Stimulated activated CD4-positive, alpha-beta T cell treated with anti-CD3 and anti-CD28 coated beads, Interleukin-1b, Interleukin-23, amount 100 ng/mL, for 48 hours (primary cell): ENCODE measurements at regions not wholly inside any gene's neighbourhood (a gene's known extent, or its start where the extent isn't known, plus 50 kb on each side); places are given as distances from the start of the nearest gene placed in this dataset.

Source experiments
- DNase-seq: peaks from one replicate; pipeline ENCODE4 v3.0.0-alpha.2; 2020

DNA sequence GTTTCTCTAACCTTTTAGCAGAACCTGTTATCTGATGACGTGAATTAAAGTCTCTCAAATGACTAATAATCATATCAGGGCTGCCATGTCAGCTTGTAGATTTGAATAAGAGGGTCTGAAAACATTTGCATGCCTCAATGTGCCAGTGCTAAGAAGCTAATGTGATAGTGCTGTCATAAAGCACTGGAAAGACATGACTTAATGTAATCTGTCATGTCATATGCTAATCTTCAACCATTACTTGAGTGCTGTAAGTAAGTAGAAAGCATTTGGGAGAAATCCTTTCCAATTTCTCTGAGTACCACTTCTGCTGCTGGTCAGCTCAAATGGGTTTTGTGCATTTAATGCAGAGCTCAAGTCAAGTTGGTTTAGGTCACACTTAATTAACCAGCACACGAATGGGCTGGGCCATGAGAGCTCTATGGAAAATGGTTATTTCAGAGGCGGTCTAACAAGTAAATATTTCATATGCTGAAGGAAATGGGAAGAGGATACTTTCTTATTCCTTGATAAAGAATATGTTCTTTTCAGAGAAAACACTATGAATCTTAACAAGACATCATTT, 609.2 kb downstream of the LMO4 start:
- DNase-seq = no peak

DNA sequence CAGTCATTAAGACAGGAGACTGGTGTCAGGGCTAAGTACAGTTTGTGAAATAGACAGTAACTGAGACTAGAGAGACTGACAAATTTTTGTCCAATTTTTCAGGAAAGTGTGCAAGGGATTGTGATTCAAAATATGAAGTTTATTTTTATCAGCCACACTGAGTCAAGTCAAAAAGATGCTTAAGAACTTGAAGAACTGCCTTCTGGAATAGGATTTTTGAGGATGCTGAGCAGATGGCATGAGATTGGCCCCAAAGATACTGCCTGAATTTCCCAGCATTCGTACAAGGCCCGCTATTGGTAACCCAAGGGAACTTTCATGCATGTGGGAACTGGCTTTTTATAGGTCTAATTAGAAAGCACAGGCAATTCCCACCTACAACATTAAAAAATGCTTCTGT, 610.0 kb downstream of the LMO4 start:
- no peak for DNase-seq

DNA sequence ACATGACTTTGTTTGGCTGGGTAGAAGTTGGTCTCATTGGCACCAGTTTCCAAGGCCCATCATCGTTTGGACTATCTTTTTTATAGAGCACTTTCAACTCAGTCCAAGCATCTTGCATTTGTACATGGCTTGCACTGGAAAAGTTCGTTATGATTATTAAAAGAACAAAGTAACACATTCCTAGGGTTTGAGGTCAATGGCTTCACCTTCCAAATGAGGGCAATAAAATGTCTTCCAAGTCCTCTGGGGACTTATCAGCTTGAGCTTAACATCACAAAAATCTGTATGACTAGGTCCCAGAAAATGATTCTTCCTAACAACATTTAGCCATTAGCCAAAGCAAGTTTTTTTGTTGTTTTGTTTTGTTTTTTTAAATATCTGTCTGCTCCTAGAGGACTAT, 610.8 kb downstream of the LMO4 start:
- no peak for DNase-seq

DNA sequence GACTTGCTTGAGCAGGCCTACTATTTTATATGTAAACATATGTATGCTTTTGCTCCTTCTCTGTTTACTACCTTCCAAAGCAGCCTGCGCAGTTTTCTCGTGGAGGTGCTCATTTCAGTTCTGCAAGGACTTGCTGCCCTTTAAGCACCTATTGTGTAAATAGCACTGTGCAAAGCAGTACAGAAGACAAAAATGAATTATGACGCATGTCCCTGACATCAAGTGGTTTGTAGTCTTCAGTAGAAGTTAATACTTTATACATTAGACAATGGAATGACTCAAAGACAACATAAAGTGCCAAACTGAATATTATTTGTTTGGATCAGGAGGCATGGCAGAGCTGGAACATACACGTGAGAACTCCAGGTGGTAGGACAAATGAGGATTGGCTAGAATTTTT, 611.7 kb downstream of the LMO4 start:
- no peak for DNase-seq

DNA sequence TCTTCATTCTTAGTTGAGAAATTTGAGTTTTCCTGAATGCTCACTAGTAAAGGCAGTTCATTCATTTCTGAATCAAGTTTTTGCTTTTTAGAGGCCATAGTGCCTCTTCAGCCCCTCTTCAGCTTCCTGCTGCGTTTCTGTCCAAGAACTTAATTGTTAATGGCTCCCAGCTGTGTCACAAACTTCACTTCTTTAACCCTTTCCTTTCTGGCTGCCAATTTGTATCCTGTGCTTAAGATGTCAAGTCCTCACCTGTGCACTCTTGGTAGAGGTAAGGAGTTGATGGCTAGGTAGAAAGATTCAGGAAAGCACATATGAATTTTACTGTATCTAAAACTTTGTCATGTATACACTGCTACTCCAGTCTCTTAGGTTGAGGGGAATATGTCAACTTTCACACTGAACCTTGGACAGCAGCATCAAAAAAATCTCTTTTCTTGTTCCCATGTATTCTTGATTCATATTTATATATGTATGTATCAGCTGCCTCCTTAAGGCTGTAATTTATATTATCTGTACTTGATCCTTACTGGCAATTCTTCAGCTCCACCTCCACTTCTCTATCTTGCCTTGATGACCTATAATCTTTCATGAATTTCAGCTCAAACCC, 612.8 kb downstream of the LMO4 start:
- no peak for DNase-seq

DNA sequence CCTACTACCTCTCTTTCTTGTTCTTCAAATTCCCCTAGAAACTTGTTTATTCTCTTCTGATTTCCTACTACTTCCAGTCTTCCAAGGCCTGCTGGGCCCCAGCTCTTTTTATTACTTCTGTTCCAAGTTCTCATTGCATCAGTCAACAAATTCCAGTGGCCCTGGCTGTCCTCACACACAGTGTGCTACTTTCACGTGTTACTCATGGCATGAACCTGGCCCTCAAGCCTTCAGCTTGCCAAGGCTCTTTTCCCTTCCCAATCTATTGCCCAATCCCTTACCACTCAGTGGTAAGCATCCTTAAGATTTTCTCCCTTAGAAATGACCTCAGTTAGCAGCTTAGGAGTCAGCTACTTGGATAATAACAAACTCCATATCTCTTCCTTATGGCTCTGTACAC, 613.5 kb downstream of the LMO4 start:
- no peak for DNase-seq

DNA sequence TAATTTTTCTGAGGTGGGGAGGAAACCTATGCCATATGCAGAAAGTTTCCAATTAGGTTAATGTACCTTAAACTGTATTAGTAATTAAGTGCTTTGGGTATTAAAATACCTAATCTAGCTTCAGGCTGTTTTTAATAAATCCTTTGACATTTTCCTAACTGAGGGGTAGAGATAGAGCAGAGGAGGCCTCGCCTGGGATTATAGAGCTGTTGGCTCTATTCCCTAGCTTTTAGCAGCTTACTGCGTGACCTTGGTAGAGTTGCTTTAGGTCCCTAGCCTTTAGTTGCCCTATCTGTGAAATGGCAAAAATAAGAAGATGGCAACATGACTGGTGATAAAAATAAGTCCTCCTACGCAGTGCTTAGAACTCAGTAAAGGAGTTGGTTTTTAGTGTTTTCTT, 621.0 kb downstream of the LMO4 start:
- DNase-seq = no peak

DNA sequence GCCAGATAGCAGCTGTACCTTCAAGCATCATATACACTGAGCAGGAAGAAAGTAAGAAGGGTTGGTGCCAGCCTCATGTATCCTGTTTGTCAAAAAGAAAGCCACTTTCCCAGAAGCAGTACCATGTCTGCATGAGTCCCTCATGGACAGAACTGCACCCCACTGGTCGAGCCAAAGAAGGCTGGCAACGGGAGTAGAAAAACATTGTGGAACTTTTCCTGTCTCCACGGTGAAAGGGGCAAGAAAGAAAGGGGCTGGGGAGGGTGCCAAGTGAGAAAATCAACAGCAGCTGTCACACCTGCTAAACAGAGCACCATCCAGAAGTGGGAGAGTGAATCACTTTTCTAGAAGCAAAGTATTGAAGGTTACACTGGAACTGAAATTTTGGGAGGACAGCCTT, 621.7 kb downstream of the LMO4 start:
- DNase-seq = no peak

DNA sequence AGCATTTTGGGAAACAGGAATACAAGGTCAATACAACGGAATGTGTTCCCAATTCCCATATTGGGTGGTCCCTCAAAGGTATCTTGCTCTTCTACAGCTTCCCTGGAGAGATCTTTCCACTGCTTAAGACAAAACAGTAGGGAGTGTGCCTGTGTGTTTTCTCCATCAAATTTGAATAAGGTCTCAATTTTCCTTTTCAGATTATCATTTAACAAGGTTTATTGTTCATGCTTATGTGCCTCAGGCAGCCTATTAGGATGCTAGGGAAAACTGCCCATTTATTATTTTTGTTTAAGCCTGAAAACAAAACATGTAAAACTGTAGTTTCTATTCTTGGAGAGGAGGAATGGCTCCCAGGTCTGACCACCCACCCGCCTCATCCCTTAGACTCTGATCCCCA, 622.7 kb downstream of the LMO4 start:
- DNase-seq = no peak

DNA sequence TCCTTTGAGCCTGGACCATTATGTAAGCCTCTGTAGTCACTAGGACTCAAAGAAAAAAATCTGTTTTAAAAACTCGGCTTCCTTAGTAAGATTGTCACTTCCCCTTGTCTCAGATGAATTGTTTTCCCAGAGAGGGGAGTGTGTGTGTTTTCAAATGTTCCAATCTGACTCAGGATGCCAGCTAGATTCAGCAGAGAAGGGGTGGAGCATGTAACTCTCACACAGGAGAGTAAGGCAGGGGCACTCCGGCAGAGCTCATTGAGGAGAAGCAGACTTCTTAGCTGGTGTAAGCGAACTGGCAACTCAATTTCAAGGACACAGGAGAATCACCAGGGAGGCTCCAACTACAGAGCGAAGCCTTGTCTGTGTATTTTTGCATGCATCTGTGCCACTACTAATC, 623.2 kb downstream of the LMO4 start:
- no peak for DNase-seq

DNA sequence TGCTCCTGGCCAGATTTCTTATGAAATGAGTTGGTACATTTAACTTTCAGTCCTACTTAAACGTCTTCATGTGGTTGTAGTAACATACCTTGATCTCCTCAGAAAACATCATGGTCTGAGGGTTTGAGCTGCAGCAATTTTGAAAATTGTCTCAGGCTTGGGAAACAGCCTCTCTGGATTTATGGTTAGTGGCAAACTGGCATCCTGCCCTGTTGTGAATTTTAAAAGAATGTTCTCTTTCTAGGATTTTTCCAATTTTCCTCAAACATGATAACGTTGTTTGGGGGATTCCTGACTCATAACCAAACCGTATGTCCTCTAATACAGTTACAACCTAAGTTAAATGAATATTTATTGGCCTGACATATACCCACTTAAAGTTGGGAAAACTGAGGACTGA, 624.4 kb downstream of the LMO4 start:
- DNase-seq = no peak

DNA sequence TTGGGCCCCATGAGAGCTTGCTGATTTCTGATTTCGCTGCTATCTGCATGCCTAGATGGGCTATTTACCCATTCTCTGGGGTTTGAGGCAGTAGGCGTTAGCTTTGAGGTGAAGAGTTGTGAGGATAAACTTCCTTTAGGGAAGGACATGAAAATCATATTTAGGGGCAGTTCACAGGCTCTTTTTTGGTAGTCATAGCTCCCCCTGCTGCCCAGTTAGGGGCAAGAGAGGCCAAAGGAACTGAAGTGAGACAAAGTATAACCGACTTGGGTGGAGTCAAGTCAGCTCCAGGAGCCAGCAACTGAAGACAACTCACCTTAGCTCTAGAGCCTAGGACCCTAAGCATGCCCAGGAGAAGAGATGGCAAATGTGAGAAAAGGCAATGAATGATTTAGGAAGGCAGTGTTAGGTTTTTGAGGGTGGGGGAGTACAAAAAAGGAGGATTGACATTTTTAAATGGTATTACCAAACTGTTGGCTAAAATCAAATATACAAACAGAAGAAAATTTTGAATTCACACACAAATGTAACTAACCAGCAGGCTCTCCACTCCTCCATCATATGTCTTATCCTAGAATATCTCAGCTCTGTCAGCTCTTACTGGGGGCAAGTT, 625.2 kb downstream of the LMO4 start:
- peak; percentile 19 for DNase-seq

DNA sequence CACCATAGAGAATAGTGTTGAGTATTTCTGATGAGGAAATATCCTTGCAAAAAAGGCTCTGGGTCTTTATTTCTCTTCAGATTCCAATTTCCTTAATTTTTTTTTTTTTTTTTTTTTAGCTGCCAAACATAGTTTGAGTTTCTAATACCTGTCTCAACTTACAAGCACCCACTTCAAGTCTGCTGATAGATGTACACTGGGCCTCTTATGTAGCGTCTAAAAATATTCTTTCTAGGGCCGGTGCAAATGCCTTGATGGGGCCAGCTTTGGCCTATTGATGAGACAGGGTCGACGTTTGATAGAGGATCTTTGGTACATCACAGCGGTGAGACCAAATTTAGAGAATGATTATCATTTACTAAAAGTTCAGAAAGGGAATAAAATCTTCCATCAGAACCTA, 626.4 kb downstream of the LMO4 start:
- DNase-seq = no peak

DNA sequence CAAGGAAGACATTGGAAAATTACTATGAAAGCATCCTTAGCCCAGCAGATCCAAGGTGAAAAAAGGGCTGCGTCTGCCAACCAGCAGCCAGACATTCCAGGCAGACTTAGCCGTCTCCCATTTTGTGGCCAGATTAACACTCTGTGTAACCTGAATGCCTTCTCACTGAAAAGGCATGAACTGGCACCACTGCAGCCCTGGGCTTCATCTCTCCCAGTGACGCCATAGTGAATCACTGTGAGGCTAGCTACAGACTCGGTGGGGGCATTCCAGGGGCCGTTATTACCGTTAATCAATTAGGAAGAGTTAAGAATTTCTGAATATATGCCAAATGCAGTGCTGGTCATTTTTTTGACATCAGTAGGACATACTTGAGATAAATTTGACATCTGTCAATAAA, 627.4 kb downstream of the LMO4 start:
- DNase-seq = no peak

DNA sequence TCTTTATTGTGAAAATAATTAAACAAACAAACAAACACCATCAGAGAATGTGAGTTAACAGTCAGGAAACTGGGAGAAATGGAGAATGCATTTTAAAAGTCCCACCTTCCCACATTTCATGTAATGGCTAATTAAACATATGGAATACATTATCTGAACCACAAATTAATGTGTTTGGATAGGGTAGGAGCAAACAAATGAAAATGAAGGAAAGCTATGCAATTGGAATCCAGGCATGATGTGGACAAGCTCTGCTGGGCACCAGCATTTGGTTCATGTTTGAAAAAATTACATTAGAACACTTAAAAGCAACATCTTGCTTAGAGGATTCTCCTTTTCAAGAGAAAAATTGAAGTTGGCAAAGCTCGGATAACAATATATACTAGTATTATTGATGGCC, 628.1 kb downstream of the LMO4 start:
- no peak for DNase-seq

DNA sequence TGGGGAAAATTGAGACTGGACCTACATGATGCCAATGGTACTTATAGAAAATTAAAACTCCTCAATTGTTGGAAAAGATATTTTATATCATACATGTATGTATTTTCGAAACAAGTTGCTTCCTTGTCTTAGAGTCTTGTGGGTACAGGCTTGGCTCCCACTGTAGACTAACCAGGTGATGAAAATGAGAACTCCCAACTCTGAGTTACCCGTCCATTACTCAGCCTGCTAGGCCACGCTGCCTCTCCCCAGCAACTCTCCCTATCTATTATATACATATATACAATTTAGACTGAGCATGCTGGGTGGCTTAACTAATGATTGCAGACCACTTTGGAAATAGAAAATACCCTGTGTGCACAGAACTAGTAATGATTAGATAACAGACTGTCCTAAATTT, 628.7 kb downstream of the LMO4 start:
- DNase-seq = no peak

DNA sequence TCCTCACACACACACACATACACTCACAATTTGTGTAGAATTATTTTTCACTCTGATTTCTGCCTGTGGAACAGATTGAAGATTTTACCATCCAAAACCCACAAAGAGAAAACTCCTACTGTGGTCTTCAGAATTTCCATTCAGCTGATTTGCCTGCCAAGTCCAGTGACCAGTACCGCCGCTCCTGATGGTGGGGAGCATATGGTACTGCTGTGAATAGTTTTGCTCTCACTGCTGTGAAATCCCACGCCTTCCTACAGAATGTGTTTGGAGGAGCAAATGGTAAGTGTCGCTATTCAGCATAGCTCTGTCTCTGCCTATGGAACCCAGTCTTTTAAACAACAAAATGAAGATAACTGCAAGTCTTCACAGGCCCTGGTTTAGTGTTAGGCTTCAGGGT, 629.5 kb downstream of the LMO4 start:
- no peak for DNase-seq

DNA sequence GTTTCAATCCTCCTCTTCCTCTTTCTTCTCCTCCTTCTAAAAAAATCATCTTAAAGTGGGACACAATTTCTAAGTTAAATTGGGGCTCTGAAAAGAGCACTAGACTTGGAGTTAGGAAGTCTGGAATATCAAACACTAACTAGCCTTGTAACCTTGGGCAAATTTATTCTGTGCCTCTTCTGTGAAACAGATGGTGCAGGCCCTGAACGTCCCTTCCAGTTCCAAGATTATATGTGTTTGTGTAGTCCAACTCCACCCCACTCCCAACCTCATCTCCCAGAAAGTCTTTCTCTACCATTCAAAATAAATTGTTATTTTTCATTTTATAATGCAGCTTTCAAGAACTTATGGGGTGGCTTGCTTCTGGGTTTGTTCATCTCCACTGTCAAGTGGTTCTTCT, 630.0 kb downstream of the LMO4 start:
- no peak for DNase-seq

DNA sequence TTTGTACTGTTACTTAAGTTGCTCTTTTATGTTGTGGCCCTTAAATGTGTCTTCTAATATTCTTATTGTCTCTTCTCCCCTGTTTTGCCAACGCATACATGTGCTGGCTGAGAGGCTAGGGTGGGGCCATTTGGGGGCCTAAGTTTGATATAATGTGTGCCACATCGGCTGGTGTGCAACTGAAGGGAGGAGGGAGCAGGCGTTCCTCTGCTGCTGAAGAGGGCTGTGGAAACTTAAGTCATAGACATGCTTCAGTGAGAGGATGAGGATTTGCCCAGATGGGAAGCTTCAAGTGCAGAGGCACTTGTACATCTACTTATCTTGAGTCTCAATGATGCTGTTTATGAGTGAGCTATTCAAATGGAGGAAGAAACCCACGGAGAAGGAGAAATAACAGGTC, 630.6 kb downstream of the LMO4 start:
- no peak for DNase-seq

DNA sequence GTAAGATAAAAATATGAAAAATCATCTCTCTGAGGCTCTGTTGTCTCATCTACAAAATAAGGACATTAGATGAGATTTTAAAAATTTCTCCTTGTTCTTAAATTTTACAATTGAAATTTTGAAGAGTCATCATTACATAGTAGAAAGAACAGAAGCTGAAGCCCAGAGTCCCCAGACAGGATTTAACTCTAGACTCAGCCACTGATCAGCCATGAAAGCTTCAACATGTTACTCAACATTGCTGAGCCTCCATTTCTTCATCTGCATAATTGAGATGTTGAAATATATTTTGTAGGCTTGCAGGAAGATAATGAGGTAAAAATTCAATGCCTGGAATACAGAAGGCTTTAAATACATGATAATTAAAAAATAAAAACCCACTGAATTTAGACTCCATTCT, 633.3 kb downstream of the LMO4 start:
- DNase-seq = no peak

DNA sequence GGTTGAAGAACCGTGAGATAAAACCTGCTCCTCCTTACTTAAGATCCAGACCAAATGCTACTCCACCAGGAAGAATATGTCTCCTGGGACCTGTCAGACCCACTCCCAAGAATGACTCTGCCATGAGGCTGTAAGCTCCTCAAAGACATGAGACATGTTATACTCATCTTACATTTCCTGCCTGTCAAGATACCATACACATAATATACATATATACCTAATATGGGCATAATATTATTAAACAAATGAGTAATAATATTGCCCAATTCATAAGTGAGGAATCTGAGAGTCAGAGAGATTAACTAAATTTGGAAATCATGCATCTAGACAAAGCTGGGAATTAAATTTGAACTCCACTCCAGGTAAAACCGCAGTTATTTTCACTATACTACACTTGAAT, 634.9 kb downstream of the LMO4 start:
- no peak for DNase-seq

DNA sequence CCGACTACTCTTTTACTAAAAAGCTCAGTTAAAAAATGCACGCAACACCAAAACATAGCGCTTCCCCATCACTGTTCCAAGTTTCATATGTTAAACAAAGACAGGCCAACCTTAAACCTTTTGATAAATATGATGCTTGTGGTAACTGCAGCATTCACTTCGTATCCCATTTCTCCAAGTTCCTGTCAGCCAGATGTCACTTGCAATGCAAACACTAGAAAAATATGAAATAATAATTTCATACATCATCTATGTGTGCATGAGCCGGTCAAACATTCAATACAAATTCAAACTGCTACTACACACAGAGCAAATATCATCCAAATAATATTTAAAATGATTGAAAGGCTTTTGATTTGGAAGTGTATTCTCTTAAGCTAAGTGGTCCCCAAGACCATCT, 636.5 kb downstream of the LMO4 start:
- DNase-seq = no peak

DNA sequence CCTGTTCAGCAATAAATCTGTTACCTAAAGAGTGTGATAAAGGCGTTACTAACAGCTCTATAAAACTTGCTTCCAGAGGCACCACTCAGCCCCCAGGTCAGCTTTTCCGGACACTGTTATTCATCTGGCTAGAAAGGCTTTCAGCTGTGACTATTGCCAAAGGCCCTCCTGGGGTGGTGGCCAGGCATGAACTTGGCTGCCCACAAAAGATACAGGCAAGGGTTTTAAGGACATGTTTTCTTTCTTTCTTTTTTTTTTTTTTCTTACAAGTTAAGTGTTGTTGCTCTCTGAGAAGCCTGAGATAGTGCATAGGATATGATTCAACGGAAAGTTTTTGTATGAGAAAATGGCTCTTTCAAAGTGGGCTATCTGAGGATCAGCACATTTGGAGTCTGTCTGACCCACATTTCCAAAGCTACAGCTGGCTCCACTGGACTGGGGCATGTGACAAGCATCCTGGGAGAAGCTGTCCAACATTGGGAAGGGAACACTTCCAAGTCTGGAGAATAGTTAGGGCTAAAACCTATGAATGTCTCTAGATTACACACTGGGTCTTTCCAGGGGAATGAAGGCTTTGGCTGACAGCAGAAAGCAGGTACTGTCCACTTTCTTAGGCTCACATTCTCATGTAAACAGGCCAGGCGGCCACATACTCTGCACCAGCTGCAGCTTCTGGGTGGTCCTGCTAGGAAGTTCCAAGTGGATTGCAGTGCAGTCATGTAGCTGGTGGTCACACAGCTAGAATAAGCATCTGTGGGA, 639.7 kb downstream of the LMO4 start:
- DNase-seq = no peak

DNA sequence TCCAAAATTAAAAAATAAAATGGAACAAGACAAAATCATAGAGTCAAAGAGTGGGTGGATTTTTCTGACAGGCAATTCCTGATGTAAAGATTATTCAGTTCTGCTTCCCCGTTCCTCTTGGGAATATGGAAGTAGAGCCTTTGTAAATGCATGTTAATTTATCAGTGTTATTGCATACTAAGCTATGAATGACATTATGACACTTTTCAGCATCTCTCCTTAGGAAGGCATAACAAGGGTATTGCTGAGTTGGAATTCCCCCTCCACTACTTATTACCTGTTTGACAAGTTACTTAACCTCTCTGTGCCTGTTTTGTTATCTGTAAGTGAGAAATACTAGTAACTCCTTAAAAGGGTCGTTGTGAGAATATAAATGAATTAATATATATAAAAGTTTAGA, 640.4 kb downstream of the LMO4 start:
- no peak for DNase-seq
